Mucosa of rectum (tissue), 2 donors: ENCODE measurements at regions not wholly inside any gene's neighbourhood (a gene's known extent, or its start where the extent isn't known, plus 50 kb on each side); places are given as distances from the start of the nearest gene placed in this dataset.

Experiments used
- H3K27ac ChIP-seq, 2 donors: one replicate each; pipeline ENCODE4 v1.7.0; 2013; ENCODE audit warnings: inconsistent platforms in 2 of 2, low read depth in 2 of 2, low read length in 2 of 2
- H3K27me3 ChIP-seq, 2 donors: one replicate each; pipeline ENCODE4 v1.7.0; 2013; ENCODE audit warnings: low read length in 2 of 2; ENCODE audit not compliant: control insufficient read depth in 2 of 2, insufficient read depth in 2 of 2
- H3K36me3 ChIP-seq, 2 donors: one replicate each; pipeline ENCODE4 v1.7.0; 2013; ENCODE audit warnings: low read length in 2 of 2; ENCODE audit not compliant: control insufficient read depth in 2 of 2, insufficient read depth in 2 of 2
- H3K4me1 ChIP-seq, 2 donors: one replicate each; pipeline ENCODE4 v1.7.0; 2013; ENCODE audit warnings: low read length in 2 of 2, mild to moderate bottlenecking in 1 of 2; ENCODE audit not compliant: control insufficient read depth in 2 of 2, insufficient read depth in 2 of 2
- H3K4me3 ChIP-seq, 2 donors: one replicate each; pipeline ENCODE4 v1.7.0; 2013; ENCODE audit warnings: low read length in 2 of 2
- H3K9ac ChIP-seq, 2 donors: one replicate each; pipeline ENCODE4 v1.7.0; 2013; ENCODE audit warnings: low read length in 2 of 2, low read depth in 1 of 2, mild to moderate bottlenecking in 1 of 2
- H3K9me3 ChIP-seq, 2 donors: one replicate each; pipeline ENCODE4 v1.7.0; 2013; ENCODE audit warnings: low read length in 2 of 2; ENCODE audit not compliant: control insufficient read depth in 2 of 2
- donor health status: healthy.
- donor health status: Normal muscosa, but diverticular disease.

GRCh38 chr7:4436361-4436895 is 245.7 kb upstream of the FOXK1 start:
- no peaks in the 10 kb centered on the region for H3K4me1 ChIP-seq
- H3K36me3 ChIP-seq: no peaks in the 10 kb centered on the region
- no peak overlapping the region for H3K9ac ChIP-seq
- no peaks in the 10 kb centered on the region for H3K9me3 ChIP-seq
- no peak overlapping the region for H3K27ac ChIP-seq
- no peak overlapping the region for H3K4me3 ChIP-seq
- H3K27me3 ChIP-seq: no peaks in the 10 kb centered on the region

GRCh38 chr7:4436936-4437335 is 245.2 kb upstream of the FOXK1 start:
- Histone ChIP-seq H3K4me3 (no peak overlapping the region), H3K36me3 (no peaks in the 10 kb centered on the region), H3K4me1 (no peaks in the 10 kb centered on the region), H3K27ac (no peak overlapping the region), H3K27me3 (no peaks in the 10 kb centered on the region), H3K9me3 (no peaks in the 10 kb centered on the region), H3K9ac (no peak overlapping the region)

- no peak overlapping the region for H3K9ac ChIP-seq
- no peak overlapping the region for H3K27ac ChIP-seq
- H3K9me3 ChIP-seq: no peaks in the 10 kb centered on the region
- H3K27me3 ChIP-seq: no peaks in the 10 kb centered on the region
- H3K36me3 ChIP-seq: no peaks in the 10 kb centered on the region
- no peaks in the 10 kb centered on the region for H3K4me1 ChIP-seq
- H3K4me3 ChIP-seq: no peak overlapping the region
Measured at GRCh38 chr7:4437916-4438315, 244.2 kb upstream of the FOXK1 start.

GRCh38 chr7:4438723-4439245 is 243.3 kb upstream of the FOXK1 start:
- H3K27me3 ChIP-seq: no peaks in the 10 kb centered on the region
- no peak overlapping the region for H3K9ac ChIP-seq
- no peaks in the 10 kb centered on the region for H3K4me1 ChIP-seq
- no peaks in the 10 kb centered on the region for H3K36me3 ChIP-seq
- H3K27ac ChIP-seq: no peak overlapping the region
- H3K4me3 ChIP-seq: no peak overlapping the region
- no peaks in the 10 kb centered on the region for H3K9me3 ChIP-seq

GRCh38 chr7:4439444-4439843 is 242.7 kb upstream of the FOXK1 start:
- no peak overlapping the region for H3K9ac ChIP-seq

GRCh38 chr7:4444106-4444505 is 238.0 kb upstream of the FOXK1 start:
- Histone ChIP-seq H3K4me1 (no peaks in the 10 kb centered on the region), H3K4me3 (no peak overlapping the region), H3K36me3 (no peaks in the 10 kb centered on the region), H3K9me3 (no peaks in the 10 kb centered on the region), H3K27ac (no peak overlapping the region), H3K9ac (no peak overlapping the region), H3K27me3 (no peaks in the 10 kb centered on the region)

More at GRCh38 chr7:4439444-4439843, 242.7 kb upstream of the FOXK1 start:
- no peaks in the 10 kb centered on the region for H3K4me1 ChIP-seq
- no peaks in the 10 kb centered on the region for H3K9me3 ChIP-seq
- H3K36me3 ChIP-seq: no peaks in the 10 kb centered on the region
- H3K27me3 ChIP-seq: no peaks in the 10 kb centered on the region
- no peak overlapping the region for H3K4me3 ChIP-seq
- H3K27ac ChIP-seq: no peak overlapping the region

GRCh38 chr7:4445777-4446176 is 236.3 kb upstream of the FOXK1 start:
- no peaks in the 10 kb centered on the region for H3K4me1 ChIP-seq
- no peak overlapping the region for H3K4me3 ChIP-seq

GRCh38 chr7:4449263-4449662 is 232.8 kb upstream of the FOXK1 start:
- H3K27ac ChIP-seq: no peak overlapping the region
- H3K4me3 ChIP-seq: no peak overlapping the region
- no peaks in the 10 kb centered on the region for H3K9me3 ChIP-seq
- H3K4me1 ChIP-seq: no peaks in the 10 kb centered on the region
- no peaks in the 10 kb centered on the region for H3K36me3 ChIP-seq
- no peak overlapping the region for H3K9ac ChIP-seq
- H3K27me3 ChIP-seq: no peaks in the 10 kb centered on the region

More at GRCh38 chr7:4445777-4446176, 236.3 kb upstream of the FOXK1 start:
- no peak overlapping the region for H3K9ac ChIP-seq
- no peaks in the 10 kb centered on the region for H3K27me3 ChIP-seq
- H3K36me3 ChIP-seq: no peaks in the 10 kb centered on the region
- H3K9me3 ChIP-seq: no peaks in the 10 kb centered on the region
- no peak overlapping the region for H3K27ac ChIP-seq

- Histone ChIP-seq H3K27me3 (no peaks in the 10 kb centered on the region), H3K27ac (no peak overlapping the region), H3K9me3 (no peaks in the 10 kb centered on the region), H3K4me1 (no peaks in the 10 kb centered on the region), H3K4me3 (no peak overlapping the region), H3K9ac (no peak overlapping the region), H3K36me3 (no peaks in the 10 kb centered on the region)
Measured at GRCh38 chr7:4450483-4450882, 231.6 kb upstream of the FOXK1 start.

- H3K9me3 ChIP-seq: no peaks in the 10 kb centered on the region
- no peaks in the 10 kb centered on the region for H3K27me3 ChIP-seq
- H3K36me3 ChIP-seq: no peaks in the 10 kb centered on the region
- H3K4me3 ChIP-seq: no peak overlapping the region
- H3K9ac ChIP-seq: no peak overlapping the region
- H3K27ac ChIP-seq: no peak overlapping the region
- H3K4me1 ChIP-seq: no peaks in the 10 kb centered on the region
Measured at GRCh38 chr7:4460597-4460996, 221.5 kb upstream of the FOXK1 start.

GRCh38 chr7:4461531-4461930 is 220.6 kb upstream of the FOXK1 start:
- Histone ChIP-seq H3K27me3 (no peaks in the 10 kb centered on the region), H3K9me3 (no peaks in the 10 kb centered on the region), H3K27ac (no peak overlapping the region), H3K36me3 (no peaks in the 10 kb centered on the region), H3K9ac (no peak overlapping the region), H3K4me1 (no peaks in the 10 kb centered on the region), H3K4me3 (no peak overlapping the region)
